OCI-LY1 (cell line): ENCODE measurements at regions not wholly inside any gene's neighbourhood (a gene's known extent, or its start where the extent isn't known, plus 50 kb on each side); places are given as distances from the start of the nearest gene placed in this dataset.

ENCODE experiments used
- EZH2 ChIP-seq: fragments of 200-600 bp; sonication (generic), shearing (Covaris generic); IDR thresholded peaks from 2 replicates; pipeline ENCODE4 v1.8.0; 2017; ENCODE audit warnings: borderline replicate concordance, mixed run types, mild to moderate bottlenecking, antibody characterized with exemption, low read length, moderate library complexity, mixed read lengths
- TF ChIP-seq, protein P1 (sequence below): fragments of 200-600 bp; sonication (generic), shearing (Covaris generic); IDR thresholded peaks from 2 replicates; pipeline ENCODE4 v1.5.1; 2017; ENCODE audit warnings: mild to moderate bottlenecking, antibody characterized with exemption, low read length, moderate library complexity, mixed read lengths

DNA sequence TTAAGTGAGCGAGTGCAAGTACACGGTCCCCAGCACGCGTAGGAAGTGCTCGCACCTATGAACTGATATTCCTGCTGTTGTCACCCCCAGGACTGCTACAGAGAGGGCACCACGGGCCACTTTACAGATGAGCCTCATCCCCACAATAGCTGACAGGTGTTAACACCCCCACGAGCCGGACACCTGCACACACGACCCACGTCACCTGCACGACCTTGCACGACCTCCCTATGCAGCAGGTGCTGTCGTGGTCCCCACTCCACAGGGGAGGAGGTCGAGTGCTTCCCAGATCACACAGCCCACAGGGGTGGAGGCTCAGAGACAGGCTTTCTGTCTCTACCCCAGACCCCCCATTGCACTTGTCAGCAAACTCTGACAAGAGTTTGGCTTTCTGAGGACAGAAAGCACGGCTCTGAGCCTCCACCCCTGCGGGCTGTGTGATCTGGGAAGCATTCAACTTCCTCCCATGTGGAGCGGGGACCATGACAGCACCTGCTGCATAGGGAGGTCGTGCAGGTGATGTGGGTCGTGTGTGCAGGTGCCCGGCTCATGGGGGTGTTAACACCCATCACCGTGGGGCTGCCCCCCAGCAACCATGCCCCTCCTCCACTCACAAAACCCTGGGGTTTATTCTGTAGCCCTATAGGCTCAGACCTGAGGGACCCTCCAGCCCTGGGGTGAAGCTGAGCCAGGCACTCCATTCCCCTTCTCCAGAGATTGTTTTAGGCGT lies 80.8 kb downstream of the MATN1 start:
- TF ChIP-seq, protein P1, sequence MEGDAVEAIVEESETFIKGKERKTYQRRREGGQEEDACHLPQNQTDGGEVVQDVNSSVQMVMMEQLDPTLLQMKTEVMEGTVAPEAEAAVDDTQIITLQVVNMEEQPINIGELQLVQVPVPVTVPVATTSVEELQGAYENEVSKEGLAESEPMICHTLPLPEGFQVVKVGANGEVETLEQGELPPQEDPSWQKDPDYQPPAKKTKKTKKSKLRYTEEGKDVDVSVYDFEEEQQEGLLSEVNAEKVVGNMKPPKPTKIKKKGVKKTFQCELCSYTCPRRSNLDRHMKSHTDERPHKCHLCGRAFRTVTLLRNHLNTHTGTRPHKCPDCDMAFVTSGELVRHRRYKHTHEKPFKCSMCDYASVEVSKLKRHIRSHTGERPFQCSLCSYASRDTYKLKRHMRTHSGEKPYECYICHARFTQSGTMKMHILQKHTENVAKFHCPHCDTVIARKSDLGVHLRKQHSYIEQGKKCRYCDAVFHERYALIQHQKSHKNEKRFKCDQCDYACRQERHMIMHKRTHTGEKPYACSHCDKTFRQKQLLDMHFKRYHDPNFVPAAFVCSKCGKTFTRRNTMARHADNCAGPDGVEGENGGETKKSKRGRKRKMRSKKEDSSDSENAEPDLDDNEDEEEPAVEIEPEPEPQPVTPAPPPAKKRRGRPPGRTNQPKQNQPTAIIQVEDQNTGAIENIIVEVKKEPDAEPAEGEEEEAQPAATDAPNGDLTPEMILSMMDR = no peak
- TF ChIP-seq EZH2 = no peak
